ENCODE measurements at regions not wholly inside any gene's neighbourhood (a gene's known extent, or its start where the extent isn't known, plus 50 kb on each side); places are given as distances from the start of the nearest gene placed in this dataset.

- ChIA-PET POLR2A (no interaction called here), CTCF (interaction anchor here (0.6 kb wide), 1 partner anchor 13 kb away, joined by 3 read pairs; no protein-coding TSS in a partner anchor)
- no peak overlapping the region for H3K4me2 ChIP-seq (ENCODE audit: insufficient read depth, low read length)
- no peaks in the 10 kb centered on the region for H3K36me3 ChIP-seq (ENCODE audit: control insufficient read depth in 2 of 2, extremely low read depth in 1 of 2, insufficient read depth in 2 of 2, low read length in 2 of 2)
- no peaks in the 10 kb centered on the region for H3K4me1 ChIP-seq (ENCODE audit: control insufficient read depth, extremely low read depth, insufficient read depth, low read length)
- FAIRE-seq (no peak), DNase-seq (ENCODE audit: low read depth, low spot score) (peak; percentile 28)
- no peak for TF ChIP-seq MYC (IDR thresholded peaks at IDR 0.05; ENCODE audit: low read depth, low read length)
- TF ChIP-seq GATA2 (IDR thresholded peaks at IDR 0.05; ENCODE audit: insufficient read depth, insufficient read length, low read depth, low read length): no peak
- TF ChIP-seq MAX (IDR thresholded peaks at IDR 0.05; ENCODE audit: insufficient read depth, insufficient read length): no peak
- no peak for TF ChIP-seq EZH2 (IDR thresholded peaks at IDR 0.05; ENCODE audit: borderline replicate concordance, low read depth, low read length, severe bottlenecking)
- no peak for TF ChIP-seq FOS (IDR thresholded peaks at IDR 0.05; ENCODE audit: borderline replicate concordance, insufficient read depth, low read length)
- no peaks in the 10 kb centered on the region for H4K20me1 ChIP-seq (replicated peaks; ENCODE audit: control insufficient read depth, extremely low read depth, insufficient read depth, low read length)
- no peaks in the 10 kb centered on the region for H3K9me1 ChIP-seq (replicated peaks; ENCODE audit: control insufficient read depth, extremely low read depth, insufficient read depth, low read length)
- no peak overlapping the region for H3K27ac ChIP-seq (ENCODE audit: insufficient read depth, low read depth, low read length)
- no peaks in the 10 kb centered on the region for H3K27me3 ChIP-seq (ENCODE audit: control insufficient read depth in 2 of 2, insufficient read depth in 2 of 2, low read length in 2 of 2)
- H3K4me3 ChIP-seq (replicated peaks in 1 of 3; ENCODE audit: insufficient read depth in 1 of 3, low read depth in 1 of 3, low read length in 3 of 3): no peak overlapping the region
- no peak overlapping the region for H2AFZ ChIP-seq (ENCODE audit: low read depth, low read length)
- no TSS peak for BruUV-seq (replicated peaks)
- no peak overlapping the region for H3K9ac ChIP-seq (replicated peaks; ENCODE audit: extremely low read depth, insufficient read depth, low read length)
- no peaks in the 10 kb centered on the region for H3K9me3 ChIP-seq (replicated peaks; ENCODE audit: control insufficient read depth, insufficient read depth, low read length)
- dilution Hi-C loops (cut with MboI; ENCODE audit: extremely low pct_ligation_motif_present, low sequenced_read_pairs) (no loop called here), intact Hi-C loops (cut with micrococcal nuclease) (no loop called here)
- no peaks in the 10 kb centered on the region for H3K79me2 ChIP-seq (ENCODE audit: control insufficient read depth, insufficient read depth, low read length)
Observed at GRCh38 chr5:125180231-125180829, 433.9 kb upstream of the ZNF608 start.

- Histone ChIP-seq H3K36me3 (ENCODE audit: control insufficient read depth in 2 of 2, extremely low read depth in 1 of 2, insufficient read depth in 2 of 2, low read length in 2 of 2) (no peaks in the 10 kb centered on the region), H2AFZ (ENCODE audit: low read depth, low read length) (no peak overlapping the region), H3K4me2 (ENCODE audit: insufficient read depth, low read length) (no peak overlapping the region), H3K27ac (ENCODE audit: insufficient read depth, low read depth, low read length) (no peak overlapping the region), H3K9me3 (replicated peaks; ENCODE audit: control insufficient read depth, insufficient read depth, low read length) (no peaks in the 10 kb centered on the region), H3K9ac (replicated peaks; ENCODE audit: extremely low read depth, insufficient read depth, low read length) (no peak overlapping the region), H3K4me1 (ENCODE audit: control insufficient read depth, extremely low read depth, insufficient read depth, low read length) (no peaks in the 10 kb centered on the region), H3K4me3 (replicated peaks in 1 of 3; ENCODE audit: insufficient read depth in 1 of 3, low read depth in 1 of 3, low read length in 3 of 3) (no peak overlapping the region), H3K9me1 (replicated peaks; ENCODE audit: control insufficient read depth, extremely low read depth, insufficient read depth, low read length) (no peaks in the 10 kb centered on the region), H3K27me3 (ENCODE audit: control insufficient read depth in 2 of 2, insufficient read depth in 2 of 2, low read length in 2 of 2) (no peaks in the 10 kb centered on the region), H4K20me1 (replicated peaks; ENCODE audit: control insufficient read depth, extremely low read depth, insufficient read depth, low read length) (no peaks in the 10 kb centered on the region), H3K79me2 (ENCODE audit: control insufficient read depth, insufficient read depth, low read length) (no peaks in the 10 kb centered on the region)
- TF ChIP-seq MAX (IDR thresholded peaks at IDR 0.05; ENCODE audit: insufficient read depth, insufficient read length): no peak
- no peak for TF ChIP-seq MYC (IDR thresholded peaks at IDR 0.05; ENCODE audit: low read depth, low read length)
- no peak for TF ChIP-seq EZH2 (IDR thresholded peaks at IDR 0.05; ENCODE audit: borderline replicate concordance, low read depth, low read length, severe bottlenecking)
- TF ChIP-seq CTCF (IDR thresholded peaks at IDR 0.05; ENCODE audit: extremely low read depth in 1 of 2, insufficient read depth in 1 of 2, low read depth in 1 of 2, low read length in 2 of 2): no peak
- no peak for TF ChIP-seq FOS (IDR thresholded peaks at IDR 0.05; ENCODE audit: borderline replicate concordance, insufficient read depth, low read length)
- no peak for TF ChIP-seq JUN (IDR thresholded peaks at IDR 0.05; ENCODE audit: borderline replicate concordance, insufficient read depth, insufficient read length, low read depth)
- no peak for TF ChIP-seq POLR2AphosphoS5 (IDR thresholded peaks at IDR 0.05; ENCODE audit: insufficient read depth, low read depth, low read length)
- no peak for TF ChIP-seq GATA2 (IDR thresholded peaks at IDR 0.05; ENCODE audit: insufficient read depth, insufficient read length, low read depth, low read length)
- no peak for TF ChIP-seq POLR2A (IDR thresholded peaks at IDR 0.05; ENCODE audit: low read depth, low read length)
- no TSS peak for BruUV-seq (replicated peaks)
- dilution Hi-C loops (cut with MboI; ENCODE audit: extremely low pct_ligation_motif_present, low sequenced_read_pairs) (no loop called here), intact Hi-C loops (cut with micrococcal nuclease) (no loop called here)
- POLR2A ChIA-PET: no interaction called here
- CTCF ChIA-PET: interaction anchor here (0.9 kb wide), 1 partner anchor 37 kb away, joined by 3 read pairs; no protein-coding TSS in a partner anchor
- FAIRE-seq: no peak
- no peak for DNase-seq (ENCODE audit: low read depth, low spot score)
Observed at GRCh38 chr5:125181159-125181558, 434.7 kb upstream of the ZNF608 start.

Data from endothelial cell of umbilical vein (primary cell).